HepG2 (cell line): ENCODE measurements at regions not wholly inside any gene's neighbourhood (a gene's known extent, or its start where the extent isn't known, plus 50 kb on each side); places are given as distances from the start of the nearest gene placed in this dataset.

ENCODE experiments used
- BRCA1 ChIP-seq: sonication (generic); formaldehyde crosslinking; IDR thresholded peaks from 2 replicates; pipeline ENCODE4 v1.4.0; 2020; ENCODE audit warnings: missing genetic modification reagents
- CSRNP1 ChIP-seq: sonication (generic); formaldehyde crosslinking; IDR thresholded peaks from 2 replicates; pipeline ENCODE4 v1.8.1; 2023; ENCODE audit warnings: mild to moderate bottlenecking, missing genetic modification reagents
- ERF ChIP-seq: IDR thresholded peaks from 2 replicates; pipeline ENCODE4 v1.6.1; 2018; ENCODE audit warnings: missing biosample characterization, missing genetic modification reagents
- ESRRA ChIP-seq: sonication (generic); formaldehyde crosslinking; IDR thresholded peaks from 2 replicates; pipeline ENCODE4 v1.5.1; 2020; ENCODE audit warnings: mild to moderate bottlenecking, low read depth, missing genetic modification reagents
- FOSL1 ChIP-seq: sonication (generic); formaldehyde crosslinking; IDR thresholded peaks from 2 replicates; pipeline ENCODE4 v1.9.0; 2021; ENCODE audit warnings: missing genetic modification reagents, borderline replicate concordance
- HDAC1 ChIP-seq: sonication (generic); formaldehyde crosslinking; IDR thresholded peaks from 2 replicates; pipeline ENCODE4 v1.5.1; 2020; ENCODE audit warnings: mild to moderate bottlenecking, missing genetic modification reagents
- KLF11 ChIP-seq: IDR thresholded peaks from 2 replicates; pipeline ENCODE4 v1.6.1; 2016; ENCODE audit warnings: missing compliant biosample characterization
- LCORL ChIP-seq, 2 experiments: fragments of 450-650 bp in 1 of 2; sonication (generic) in 1 of 2; formaldehyde crosslinking in 1 of 2; IDR thresholded peaks; 2 replicates each; pipeline versions ENCODE4 v1.5.0 to v1.6.1; 2017 to 2020; ENCODE audit warnings: antibody characterized with exemption in 1 of 2, missing genetic modification reagents in 1 of 2
- NR2F2 ChIP-seq: IDR thresholded peaks from 2 replicates; pipeline ENCODE4 v1.6.1; 2012; ENCODE audit warnings: low read depth, inconsistent platforms, borderline replicate concordance
- NR2F6 ChIP-seq, 2 experiments: IDR thresholded peaks; 2 replicates each; pipeline ENCODE4 v1.6.1; 2016; ENCODE audit warnings: antibody characterized with exemption in 1 of 2, mild to moderate bottlenecking in 1 of 2
- POGZ ChIP-seq: sonication (generic); formaldehyde crosslinking; IDR thresholded peaks from 2 replicates; pipeline ENCODE4 v1.4.0; 2020; ENCODE audit warnings: mild to moderate bottlenecking, missing genetic modification reagents
- RORA ChIP-seq: sonication (generic); formaldehyde crosslinking; IDR thresholded peaks from 2 replicates; pipeline ENCODE4 v1.5.0; 2020; ENCODE audit warnings: mild to moderate bottlenecking, missing genetic modification reagents, moderate library complexity
- SKI ChIP-seq: fragments of 450-650 bp; IDR thresholded peaks from one replicate; pipeline ENCODE4 v1.6.1; 2018; ENCODE audit warnings: mild to moderate bottlenecking; ENCODE audit not compliant: partially characterized antibody
- SKIL ChIP-seq: sonication (generic); formaldehyde crosslinking; IDR thresholded peaks from 2 replicates; pipeline ENCODE4 v1.8.0; 2022; ENCODE audit warnings: missing genetic modification reagents, mild to moderate bottlenecking, moderate library complexity, borderline replicate concordance
- SRSF1 ChIP-seq: fragments of 200-400 bp; formaldehyde crosslinking; optimal IDR thresholded peaks from 2 replicates; pipeline ENCODE3; 2017; ENCODE audit warnings: mild to moderate bottlenecking, low read depth, low read length, moderate library complexity
- TEF ChIP-seq: sonication (generic); formaldehyde crosslinking; IDR thresholded peaks from 2 replicates; pipeline ENCODE4 v1.5.0; 2020; ENCODE audit warnings: missing genetic modification reagents
- ZBTB10 ChIP-seq: sonication (generic); formaldehyde crosslinking; IDR thresholded peaks from 2 replicates; pipeline ENCODE4 v1.4.0; 2020; ENCODE audit warnings: missing genetic modification reagents, borderline replicate concordance
- ZBTB49 ChIP-seq: sonication (generic); formaldehyde crosslinking; IDR thresholded peaks from 2 replicates; pipeline ENCODE4 v1.4.0; 2020; ENCODE audit warnings: missing genetic modification reagents, borderline replicate concordance
- ZNF510 ChIP-seq: sonication (generic); formaldehyde crosslinking; IDR thresholded peaks from 2 replicates; pipeline ENCODE4 v1.4.0; 2020; ENCODE audit warnings: low read depth, mild to moderate bottlenecking, missing genetic modification reagents

- TF ChIP-seq CSRNP1 (CRISPR knock-in tag) (no peak), LCORL (IDR thresholded peaks at IDR 0.05) (no peak), LCORL (CRISPR knock-in tag; IDR thresholded peaks at IDR 0.05) (no peak), BRCA1 (CRISPR knock-in tag) (no peak), NR2F2 (peak; percentile 45; the same call in 1 of the 2 replicates), KLF11 (CRISPR knock-in tag) (no peak), RORA (CRISPR knock-in tag) (no peak), ZBTB49 (CRISPR knock-in tag) (no peak), SRSF1 (no peak), ERF (0 out of 2 replicates have a peak, but pooled peaks have one; percentile 29), SKI (peak; percentile 78), HDAC1 (CRISPR knock-in tag) (0 out of 2 replicates have a peak, but pooled peaks have one; percentile 16), NR2F6 (IDR thresholded peaks at IDR 0.05) (peak; percentile 61), NR2F6 (CRISPR knock-in tag; IDR thresholded peaks at IDR 0.05) (peak; percentile 69), FOSL1 (CRISPR knock-in tag) (peak; percentile 77), ZBTB10 (CRISPR knock-in tag) (no peak), POGZ (CRISPR knock-in tag) (no peak), SKIL (CRISPR knock-in tag) (no peak), ESRRA (CRISPR knock-in tag) (0 out of 2 replicates have a peak, but pooled peaks have one; percentile 58), TEF (no peak), ZNF510 (no peak)
These were observed 127.6 kb upstream of the NPAS2 start (continued) for GRCh38 chr2:100692381-100692780.
